Ovary (tissue), 3 donors: ENCODE measurements at regions not wholly inside any gene's neighbourhood (a gene's known extent, or its start where the extent isn't known, plus 50 kb on each side); places are given as distances from the start of the nearest gene placed in this dataset.

Experiments
- CTCF ChIP-seq, 3 donors: fragments of 450-650 bp in 2 of 3; fragments of 200-600 bp in 1 of 3; IDR thresholded peaks; one replicate each; pipeline versions ENCODE4 v1.5.1 to v1.8.0; 2016 to 2022; ENCODE audit warnings: antibody characterized with exemption in 3 of 3, mild to moderate bottlenecking in 1 of 3
- POLR2A ChIP-seq: fragments of 450-650 bp; IDR thresholded peaks from one replicate; pipeline ENCODE4 v1.6.1; 2017; ENCODE audit warnings: antibody characterized with exemption, mild to moderate bottlenecking, moderate library complexity
- donor health status: DM: no; HTN: no; CAD: no.

- TF ChIP-seq CTCF (IDR thresholded peaks at IDR 0.05) (no peak), POLR2A (no peak)
Observed at GRCh38 chr5:87826507-87826906, 413.8 kb upstream of the CCNH start.
